Kidney (tissue), 13 donors: ENCODE measurements at regions not wholly inside any gene's neighbourhood (a gene's known extent, or its start where the extent isn't known, plus 50 kb on each side); places are given as distances from the start of the nearest gene placed in this dataset.

ENCODE experiments used
- DNase-seq, 5 donors: peaks; one replicate each; pipeline ENCODE4 v3.0.0-alpha.2; 2013 to 2020
- FAIRE-seq: peaks from 2 replicates; lab custom pipeline; 2012; peaks lifted over from hg19 to GRCh38; lab: Jason Lieb, UNC
- H3K27ac ChIP-seq, 2 donors: one replicate each; pipeline ENCODE4 v1.7.0; 2013; ENCODE audit warnings: low read depth in 2 of 2, low read length in 2 of 2, inconsistent platforms in 1 of 2
- H3K27me3 ChIP-seq: one replicate; pipeline ENCODE4 v1.7.1; 2013; ENCODE audit warnings: low read length, inconsistent platforms; ENCODE audit not compliant: control insufficient read depth, insufficient read depth
- H3K36me3 ChIP-seq, 3 donors: one replicate each; pipeline versions ENCODE4 v1.7.0 to v1.7.1; 2013; ENCODE audit warnings: low read length in 3 of 3, control low read depth in 1 of 3, inconsistent platforms in 1 of 3; ENCODE audit not compliant: insufficient read depth in 3 of 3, control insufficient read depth in 2 of 3
- H3K4me1 ChIP-seq, 3 donors: one replicate each; pipeline versions ENCODE4 v1.7.0 to v1.7.1; 2013; ENCODE audit warnings: low read length in 3 of 3, inconsistent platforms in 1 of 3, low read depth in 1 of 3; ENCODE audit not compliant: control insufficient read depth in 2 of 3, insufficient read depth in 2 of 3
- H3K4me3 ChIP-seq, 3 donors: one replicate each; pipeline versions ENCODE4 v1.7.0 to v1.8.1; 2013; ENCODE audit warnings: low read length in 3 of 3, control low read depth in 1 of 3, inconsistent platforms in 1 of 3
- H3K9ac ChIP-seq, 3 donors: one replicate each; pipeline versions ENCODE4 v1.7.0 to v1.7.1; 2013; ENCODE audit warnings: low read length in 3 of 3, control low read depth in 1 of 3, inconsistent platforms in 1 of 3
- H3K9me3 ChIP-seq, 3 donors: one replicate each; pipeline versions ENCODE4 v1.7.0 to v1.7.1; 2013; ENCODE audit warnings: low read length in 3 of 3, control low read depth in 1 of 3, inconsistent platforms in 1 of 3; ENCODE audit not compliant: control insufficient read depth in 2 of 3, insufficient read depth in 1 of 3
- intact Hi-C: fragments of 100-400 bp; cut with DNase I; formaldehyde crosslinking; loops from one replicate; pipeline ENCODE4 v1.11.1; 2022
- TF ChIP-seq, protein P1 (sequence below): IDR thresholded peaks from 3 replicates; pipeline ENCODE4 v1.5.1; 2012; ENCODE audit warnings: mild to moderate bottlenecking, moderate library complexity, borderline replicate concordance; ENCODE audit not compliant: insufficient read depth; ENCODE audit errors: extremely low read depth
- donor health status: control.
- donor health status: control.
- donor health status: control.
- donor health status: control.
- donor health status: control.
- donor health status: DM: yes; HTN: yes; CAD: no.
- donor health status: Normal renal cell carcinoma (clear cell type).

DNA sequence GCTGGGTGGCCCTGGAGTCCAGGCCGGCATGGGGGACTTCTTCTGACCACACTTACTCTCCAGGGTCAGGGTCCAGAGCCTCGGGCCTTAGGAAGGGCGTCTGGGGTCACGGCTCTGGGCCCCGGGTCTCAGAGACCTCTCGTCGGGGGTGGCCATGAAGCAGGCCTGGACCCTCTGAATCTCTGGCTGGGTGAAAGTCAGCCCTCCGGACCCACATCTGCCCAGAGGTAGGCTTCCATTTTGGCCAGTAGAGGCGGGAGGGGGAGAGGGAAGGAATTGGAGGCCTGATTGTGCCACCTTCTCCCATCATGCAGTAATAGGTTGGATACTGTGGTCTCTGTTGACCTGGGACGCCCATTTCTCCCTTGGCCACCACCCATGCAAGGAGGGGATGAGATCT, 125.3 kb upstream of the GPC1 start:
- H3K9me3 ChIP-seq: no peaks in the 10 kb centered on the region
- TF ChIP-seq, protein P1, sequence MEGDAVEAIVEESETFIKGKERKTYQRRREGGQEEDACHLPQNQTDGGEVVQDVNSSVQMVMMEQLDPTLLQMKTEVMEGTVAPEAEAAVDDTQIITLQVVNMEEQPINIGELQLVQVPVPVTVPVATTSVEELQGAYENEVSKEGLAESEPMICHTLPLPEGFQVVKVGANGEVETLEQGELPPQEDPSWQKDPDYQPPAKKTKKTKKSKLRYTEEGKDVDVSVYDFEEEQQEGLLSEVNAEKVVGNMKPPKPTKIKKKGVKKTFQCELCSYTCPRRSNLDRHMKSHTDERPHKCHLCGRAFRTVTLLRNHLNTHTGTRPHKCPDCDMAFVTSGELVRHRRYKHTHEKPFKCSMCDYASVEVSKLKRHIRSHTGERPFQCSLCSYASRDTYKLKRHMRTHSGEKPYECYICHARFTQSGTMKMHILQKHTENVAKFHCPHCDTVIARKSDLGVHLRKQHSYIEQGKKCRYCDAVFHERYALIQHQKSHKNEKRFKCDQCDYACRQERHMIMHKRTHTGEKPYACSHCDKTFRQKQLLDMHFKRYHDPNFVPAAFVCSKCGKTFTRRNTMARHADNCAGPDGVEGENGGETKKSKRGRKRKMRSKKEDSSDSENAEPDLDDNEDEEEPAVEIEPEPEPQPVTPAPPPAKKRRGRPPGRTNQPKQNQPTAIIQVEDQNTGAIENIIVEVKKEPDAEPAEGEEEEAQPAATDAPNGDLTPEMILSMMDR: no peak
- H3K27ac ChIP-seq: no peak overlapping the region
- no peak overlapping the region for H3K9ac ChIP-seq
- no peaks in the 10 kb centered on the region for H3K4me1 ChIP-seq
- no peak overlapping the region for H3K4me3 ChIP-seq
- no peaks in the 10 kb centered on the region for H3K36me3 ChIP-seq
- no peaks in the 10 kb centered on the region for H3K27me3 ChIP-seq
- FAIRE-seq (no peak), DNase-seq (peak in 1 of 5 donors; percentile 27)
- intact Hi-C loops: no loop called here

DNA sequence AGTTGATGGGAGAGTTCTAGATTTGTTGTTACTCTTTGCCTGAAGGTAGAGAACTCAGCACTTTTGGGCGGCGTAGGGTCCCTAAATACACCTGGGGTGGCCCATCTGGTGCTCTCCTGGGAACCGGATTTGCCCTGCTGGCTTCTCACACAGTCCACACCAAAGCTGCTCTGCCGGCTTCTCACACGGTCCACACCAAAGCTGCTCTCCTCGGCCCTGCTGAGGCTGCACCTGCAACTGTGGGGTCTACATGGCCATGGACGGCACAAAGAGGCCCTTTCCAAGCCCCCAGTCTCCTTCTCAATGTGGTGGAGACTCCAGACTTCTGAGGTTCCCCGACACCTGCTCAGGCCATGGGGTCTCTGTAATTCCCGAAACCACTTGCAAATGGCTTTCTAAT, 124.8 kb upstream of the GPC1 start:
- intact Hi-C loops: no loop called here
- H3K27ac ChIP-seq: no peak overlapping the region
- no peak overlapping the region for H3K4me3 ChIP-seq
- DNase-seq: peak in 2 of 5 donors; percentile 5 to 14
- no peak overlapping the region for H3K9ac ChIP-seq
- no peaks in the 10 kb centered on the region for H3K36me3 ChIP-seq
- TF ChIP-seq, protein P1: no peak
- FAIRE-seq: no peak
- H3K4me1 ChIP-seq: no peaks in the 10 kb centered on the region
- H3K9me3 ChIP-seq: no peaks in the 10 kb centered on the region
- H3K27me3 ChIP-seq: no peaks in the 10 kb centered on the region

DNA sequence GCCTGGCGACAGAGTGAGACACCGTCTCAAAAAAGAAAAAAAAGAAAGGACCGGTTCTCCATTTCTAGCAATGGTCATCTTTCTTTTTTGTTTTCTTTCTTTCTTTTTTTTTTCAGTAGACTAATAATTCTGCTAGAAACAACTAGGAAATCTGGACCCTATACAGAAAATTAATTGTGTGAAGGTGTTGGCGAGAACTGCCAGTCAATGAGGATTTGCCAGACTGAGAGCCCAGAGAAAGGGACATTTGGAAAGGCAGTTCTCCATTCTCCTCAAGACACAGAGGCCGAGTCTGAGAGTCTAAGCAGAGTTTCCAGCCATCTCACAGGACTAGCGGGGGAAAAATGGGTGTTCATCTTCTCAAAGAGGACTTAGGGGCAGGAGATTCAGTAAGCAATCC, 123.6 kb upstream of the GPC1 start:
- intact Hi-C loops: no loop called here
- no peak for FAIRE-seq
- Histone ChIP-seq H3K9me3 (no peaks in the 10 kb centered on the region), H3K9ac (no peak overlapping the region), H3K36me3 (no peaks in the 10 kb centered on the region), H3K27ac (no peak overlapping the region), H3K27me3 (no peaks in the 10 kb centered on the region), H3K4me3 (no peak overlapping the region), H3K4me1 (no peaks in the 10 kb centered on the region)
- no peak for DNase-seq
- TF ChIP-seq, protein P1: no peak

DNA sequence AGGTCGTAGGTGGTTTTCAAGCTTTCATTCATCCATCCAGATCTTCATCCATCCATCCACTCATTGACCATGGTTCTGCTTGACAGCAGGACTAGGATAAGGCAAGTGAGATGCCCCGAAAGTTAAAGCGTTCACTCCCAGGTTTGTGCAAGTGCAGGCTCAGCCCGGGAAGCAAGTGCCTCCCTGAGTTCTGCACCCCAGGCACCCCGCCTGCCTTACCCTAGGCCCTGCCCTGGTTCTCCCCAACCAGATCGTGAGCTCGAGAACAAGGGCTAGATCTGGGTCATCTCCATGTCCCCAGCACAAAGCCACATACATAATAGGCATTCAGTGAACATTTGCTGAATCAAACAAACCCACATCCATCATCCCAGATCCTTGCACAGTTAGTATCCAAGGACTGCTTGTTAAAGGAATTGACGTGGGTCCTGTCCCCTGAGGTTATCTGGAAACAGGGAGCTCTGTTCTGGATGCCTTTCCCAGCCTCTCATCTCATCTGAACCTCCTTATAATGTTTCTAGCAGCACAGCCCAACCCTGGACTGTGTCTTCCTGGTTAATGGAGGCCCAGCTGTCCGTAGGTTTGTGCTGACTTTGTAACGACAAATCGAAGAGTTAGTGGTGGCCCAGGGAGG, 116.1 kb upstream of the GPC1 start:
- DNase-seq (peak in 1 of 5 donors; percentile 9), FAIRE-seq (no peak)
- Histone ChIP-seq H3K4me3 (no peak overlapping the region), H3K27me3 (no peaks in the 10 kb centered on the region), H3K9me3 (no peaks in the 10 kb centered on the region), H3K27ac (no peak overlapping the region), H3K4me1 (peaks cover 0 to 2% (median 0%) of the 10 kb centered on the region in 3 donors), H3K9ac (no peak overlapping the region), H3K36me3 (no peaks in the 10 kb centered on the region)
- intact Hi-C loops: no loop called here
- TF ChIP-seq, protein P1: no peak
